ENCODE measurements at regions not wholly inside any gene's neighbourhood (a gene's known extent, or its start where the extent isn't known, plus 50 kb on each side); places are given as distances from the start of the nearest gene placed in this dataset.

DNA sequence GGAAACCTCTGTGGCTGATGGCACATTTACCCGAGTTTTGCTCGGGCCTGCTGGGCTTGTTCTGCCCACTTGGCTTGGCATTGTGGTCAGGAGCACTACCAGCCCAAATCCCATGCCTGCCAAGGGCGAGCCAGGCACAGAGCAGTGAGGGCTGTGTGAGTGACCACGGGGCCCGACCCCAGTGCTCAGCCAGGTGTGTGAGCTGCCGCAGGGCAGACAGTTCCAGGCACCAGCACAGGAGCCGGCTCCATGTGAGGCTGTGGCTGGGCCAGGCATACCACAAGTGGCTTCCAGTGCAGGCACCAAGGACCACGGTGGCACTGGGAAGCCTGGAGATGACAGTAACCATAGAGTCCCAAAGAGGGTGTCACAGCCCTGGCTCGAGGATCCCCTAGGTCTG, 1225.5 kb upstream of the GJE1 start:
- CTCF ChIA-PET (ENCODE audit: low intra/inter-chr PET ratio): no interaction called here
- Histone ChIP-seq H3K79me2 (ENCODE audit: control insufficient read depth, insufficient read depth, low read length) (no peaks in the 10 kb centered on the region), H3K9me3 (replicated peaks; ENCODE audit: control insufficient read depth, insufficient read depth, low read depth, low read length) (no peaks in the 10 kb centered on the region), H3K9me1 (ENCODE audit: control insufficient read depth, insufficient read depth, low read length) (no peaks in the 10 kb centered on the region), H3K27me3 (ENCODE audit: control insufficient read depth in 2 of 2, insufficient read depth in 2 of 2, low read length in 2 of 2) (no peaks in the 10 kb centered on the region), H4K20me1 (replicated peaks; ENCODE audit: control insufficient read depth, insufficient read depth, low read length) (no peaks in the 10 kb centered on the region), H3K9ac (ENCODE audit: insufficient read depth in 1 of 2, low read depth in 2 of 2, low read length in 2 of 2) (no peak overlapping the region), H3K4me1 (replicated peaks in 1 of 2; ENCODE audit: control insufficient read depth in 2 of 2, insufficient read depth in 2 of 2, low read length in 2 of 2) (peaks cover 0 to 3% of the 10 kb centered on the region in 2 experiments; a peak in 1 of 5 replicates), H3K4me3 (no peak overlapping the region), H3K27ac (ENCODE audit: extremely low read depth, low read depth, low read length) (no peak overlapping the region), H2AFZ (ENCODE audit: low read depth, low read length) (no peak overlapping the region), H3K4me2 (ENCODE audit: insufficient read depth, low read length) (no peak overlapping the region), H3K36me3 (ENCODE audit: control insufficient read depth, insufficient read depth, low read length) (no peaks in the 10 kb centered on the region)
- DNase-seq (ENCODE audit: extremely low read depth in 1 of 4, low spot score in 3 of 4) (no peak), ATAC-seq (no peak; the same call in 2 of the 3 replicates), FAIRE-seq (no peak)
- intact Hi-C loops (cut with micrococcal nuclease) (no loop called here), in situ Hi-C loops (cut with MboI) (no loop called here)
- BruUV-seq (replicated peaks): no TSS peak
- 1% methylated on average over 9 of the region's 9 CpGs for WGBS (ENCODE audit: insufficient coverage, low coverage, missing lambda C conversion rate)
- TF ChIP-seq WHSC1 (IDR thresholded peaks at IDR 0.05; ENCODE audit: low read length) (no peak), ZNF766 (CRISPR knock-in tag; conservative IDR thresholded peaks at IDR 0.05) (no peak), PML (IDR thresholded peaks at IDR 0.05; ENCODE audit: low read length) (no peak), ZNF384 (IDR thresholded peaks at IDR 0.05; ENCODE audit: low read depth, low read length) (no peak), POLR2H (tag; IDR thresholded peaks at IDR 0.05; ENCODE audit: low read depth) (no peak), CBFB (CRISPR knock-in tag; IDR thresholded peaks at IDR 0.05) (no peak), SNIP1 (IDR thresholded peaks at IDR 0.05; ENCODE audit: low read depth) (no peak), ZNF354B (CRISPR knock-in tag; IDR thresholded peaks at IDR 0.05) (no peak), SP2 (IDR thresholded peaks at IDR 0.05; ENCODE audit: extremely low read depth, low read depth, low read length, poor library complexity, severe bottlenecking) (no peak), ATF4 (CRISPR knock-in tag; IDR thresholded peaks at IDR 0.05) (no peak), GTF2F1 (IDR thresholded peaks at IDR 0.05; ENCODE audit: low read depth, low read length) (no peak), SMARCB1 (IDR thresholded peaks at IDR 0.05; ENCODE audit: insufficient read length, low read depth) (no peak), SOX6 (IDR thresholded peaks at IDR 0.05) (no peak), ETV1 (tag; conservative IDR thresholded peaks at IDR 0.05; ENCODE audit: low read depth) (no peak), DPF2 (IDR thresholded peaks at IDR 0.05) (no peak), ZNF551 (CRISPR knock-in tag; IDR thresholded peaks at IDR 0.05) (no peak)
- TF ChIP-seq, protein P1, sequence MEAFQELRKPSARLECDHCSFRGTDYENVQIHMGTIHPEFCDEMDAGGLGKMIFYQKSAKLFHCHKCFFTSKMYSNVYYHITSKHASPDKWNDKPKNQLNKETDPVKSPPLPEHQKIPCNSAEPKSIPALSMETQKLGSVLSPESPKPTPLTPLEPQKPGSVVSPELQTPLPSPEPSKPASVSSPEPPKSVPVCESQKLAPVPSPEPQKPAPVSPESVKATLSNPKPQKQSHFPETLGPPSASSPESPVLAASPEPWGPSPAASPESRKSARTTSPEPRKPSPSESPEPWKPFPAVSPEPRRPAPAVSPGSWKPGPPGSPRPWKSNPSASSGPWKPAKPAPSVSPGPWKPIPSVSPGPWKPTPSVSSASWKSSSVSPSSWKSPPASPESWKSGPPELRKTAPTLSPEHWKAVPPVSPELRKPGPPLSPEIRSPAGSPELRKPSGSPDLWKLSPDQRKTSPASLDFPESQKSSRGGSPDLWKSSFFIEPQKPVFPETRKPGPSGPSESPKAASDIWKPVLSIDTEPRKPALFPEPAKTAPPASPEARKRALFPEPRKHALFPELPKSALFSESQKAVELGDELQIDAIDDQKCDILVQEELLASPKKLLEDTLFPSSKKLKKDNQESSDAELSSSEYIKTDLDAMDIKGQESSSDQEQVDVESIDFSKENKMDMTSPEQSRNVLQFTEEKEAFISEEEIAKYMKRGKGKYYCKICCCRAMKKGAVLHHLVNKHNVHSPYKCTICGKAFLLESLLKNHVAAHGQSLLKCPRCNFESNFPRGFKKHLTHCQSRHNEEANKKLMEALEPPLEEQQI (IDR thresholded peaks at IDR 0.05): no peak
- TF ChIP-seq, protein P2, sequence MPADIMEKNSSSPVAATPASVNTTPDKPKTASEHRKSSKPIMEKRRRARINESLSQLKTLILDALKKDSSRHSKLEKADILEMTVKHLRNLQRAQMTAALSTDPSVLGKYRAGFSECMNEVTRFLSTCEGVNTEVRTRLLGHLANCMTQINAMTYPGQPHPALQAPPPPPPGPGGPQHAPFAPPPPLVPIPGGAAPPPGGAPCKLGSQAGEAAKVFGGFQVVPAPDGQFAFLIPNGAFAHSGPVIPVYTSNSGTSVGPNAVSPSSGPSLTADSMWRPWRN (IDR thresholded peaks at IDR 0.05; ENCODE audit: low read depth): no peak
- TF ChIP-seq, protein P3, sequence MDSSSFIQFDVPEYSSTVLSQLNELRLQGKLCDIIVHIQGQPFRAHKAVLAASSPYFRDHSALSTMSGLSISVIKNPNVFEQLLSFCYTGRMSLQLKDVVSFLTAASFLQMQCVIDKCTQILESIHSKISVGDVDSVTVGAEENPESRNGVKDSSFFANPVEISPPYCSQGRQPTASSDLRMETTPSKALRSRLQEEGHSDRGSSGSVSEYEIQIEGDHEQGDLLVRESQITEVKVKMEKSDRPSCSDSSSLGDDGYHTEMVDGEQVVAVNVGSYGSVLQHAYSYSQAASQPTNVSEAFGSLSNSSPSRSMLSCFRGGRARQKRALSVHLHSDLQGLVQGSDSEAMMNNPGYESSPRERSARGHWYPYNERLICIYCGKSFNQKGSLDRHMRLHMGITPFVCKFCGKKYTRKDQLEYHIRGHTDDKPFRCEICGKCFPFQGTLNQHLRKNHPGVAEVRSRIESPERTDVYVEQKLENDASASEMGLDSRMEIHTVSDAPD (CRISPR knock-in tag; IDR thresholded peaks at IDR 0.05): no peak
- POLR2A ChIA-PET: interaction anchor here (1.1 kb wide), 1 partner anchor 9 kb away, joined by 3 read pairs; no protein-coding TSS in a partner anchor

Measured in K562 (cell line).